KOPT-K1 (cell line): ENCODE measurements at regions not wholly inside any gene's neighbourhood (a gene's known extent, or its start where the extent isn't known, plus 50 kb on each side); places are given as distances from the start of the nearest gene placed in this dataset.
"Not testable (repeated sequence)": the region's sequence is repeated elsewhere in the genome, so short reads cannot be mapped to it uniquely, and the experiment has no call there.

ENCODE experiments used
- H3K27ac ChIP-seq: fragments of 200-600 bp; sonication (generic); 2 replicates; pipeline ENCODE4 v1.5.1; 2016; ENCODE audit warnings: antibody characterized with exemption, mild to moderate bottlenecking, low read depth, low read length; ENCODE audit not compliant: poor library complexity, severe bottlenecking
- H3K36me3 ChIP-seq: fragments of 200-600 bp; sonication (generic); 2 replicates; pipeline ENCODE4 v1.5.1; 2017; ENCODE audit warnings: antibody characterized with exemption, mild to moderate bottlenecking, low read length, moderate library complexity; ENCODE audit not compliant: insufficient read depth
- H3K9me3 ChIP-seq: fragments of 200-600 bp; sonication (generic); 2 replicates; pipeline ENCODE4 v1.5.1; 2017; ENCODE audit warnings: antibody characterized with exemption, low read length, mild to moderate bottlenecking; ENCODE audit not compliant: insufficient read depth, poor library complexity, severe bottlenecking

DNA sequence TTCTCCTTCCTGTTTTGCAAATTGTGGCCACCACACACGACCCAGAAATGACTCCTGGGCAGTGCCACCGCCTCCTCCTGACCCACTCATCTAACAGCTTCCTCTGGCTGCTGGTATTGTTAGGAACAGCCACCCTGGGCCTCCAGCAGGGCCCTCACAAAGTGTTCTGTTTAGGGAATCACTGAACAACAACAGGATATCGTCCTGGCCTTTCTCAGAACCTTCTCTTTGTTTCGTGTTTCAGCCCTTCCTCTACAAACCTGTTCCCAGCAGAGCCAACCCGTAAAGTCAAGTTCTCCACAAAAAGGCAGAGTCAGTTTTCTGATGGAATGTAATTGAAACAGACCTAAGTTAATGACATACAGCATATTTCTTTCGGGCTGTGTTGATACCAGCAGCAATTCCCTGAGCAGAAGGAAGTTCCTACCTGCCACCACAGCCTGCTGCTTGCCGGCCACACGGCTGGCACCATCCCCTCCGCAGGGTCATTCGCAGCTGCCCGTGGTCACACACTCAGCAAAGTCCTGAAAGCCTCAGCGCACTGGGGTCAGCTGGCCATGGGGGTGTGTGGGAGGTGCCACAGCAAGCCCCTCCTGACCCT lies 91.7 kb upstream of the PITRM1 start:
- H3K9me3 ChIP-seq: no peaks in the 10 kb centered on the region
- H3K27ac ChIP-seq: no peak overlapping the region
- no peaks in the 10 kb centered on the region for H3K36me3 ChIP-seq

DNA sequence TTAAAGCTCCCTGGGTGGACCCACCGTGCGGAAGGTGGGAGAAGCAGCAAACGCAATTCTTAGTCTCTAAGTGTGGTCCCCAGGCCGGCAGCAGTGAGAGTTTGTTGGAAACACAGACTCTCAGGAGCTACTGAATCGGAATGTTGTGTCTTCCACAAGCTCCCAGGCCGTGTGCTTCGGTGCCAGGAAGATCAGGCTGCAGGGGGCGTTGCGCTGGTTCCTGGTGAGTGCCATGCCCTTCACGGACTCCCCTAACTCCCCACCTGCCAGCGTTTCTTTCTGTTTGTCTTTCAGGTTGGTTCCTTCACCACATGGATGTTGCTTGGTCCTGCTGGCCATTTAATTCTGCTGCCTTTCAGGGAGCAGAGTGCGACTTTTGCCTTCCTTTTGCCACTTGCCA lies 91.2 kb upstream of the PITRM1 start:
- H3K36me3 ChIP-seq: no peaks in the 10 kb centered on the region
- no peak overlapping the region for H3K27ac ChIP-seq

GRCh38 chr10:3263082-3263481 lies 90.5 kb upstream of the PITRM1 start:
- Histone ChIP-seq H3K9me3 (no peaks in the 10 kb centered on the region), H3K36me3 (no peaks in the 10 kb centered on the region), H3K27ac (no peak overlapping the region)

More for the DNA sequence above, 91.2 kb upstream of the PITRM1 start:
- no peaks in the 10 kb centered on the region for H3K9me3 ChIP-seq

- Histone ChIP-seq H3K36me3 (no peaks in the 10 kb centered on the region), H3K27ac (no peak overlapping the region), H3K9me3 (no peaks in the 10 kb centered on the region)
Measured at GRCh38 chr10:3261921-3262320, 89.3 kb upstream of the PITRM1 start.

- Histone ChIP-seq H3K9me3 (no peaks in the 10 kb centered on the region), H3K36me3 (no peaks in the 10 kb centered on the region), H3K27ac (no peak overlapping the region)
Measured at GRCh38 chr10:3260066-3260834, 87.7 kb upstream of the PITRM1 start.

DNA sequence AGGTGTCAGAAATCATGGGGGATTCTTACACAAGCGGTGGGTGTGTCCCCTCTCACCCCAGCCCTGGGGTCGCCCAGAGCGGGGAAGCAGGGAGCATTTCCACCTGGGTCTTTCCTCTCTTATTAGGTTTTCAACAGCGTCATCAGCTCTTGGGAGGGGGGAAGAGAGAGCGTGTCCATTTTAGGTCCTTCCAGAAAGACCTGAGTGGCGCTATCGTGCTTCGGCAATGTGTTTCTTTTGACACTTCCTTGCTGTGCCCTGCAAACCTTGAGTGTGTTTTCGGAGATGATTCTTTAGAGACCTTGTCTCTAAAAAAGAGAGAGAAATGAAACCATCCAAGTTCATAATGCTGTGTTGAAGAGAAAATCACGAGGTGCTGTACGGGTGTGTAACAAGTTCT lies 86.9 kb upstream of the PITRM1 start:
- no peak overlapping the region for H3K27ac ChIP-seq
- H3K9me3 ChIP-seq: no peaks in the 10 kb centered on the region
- H3K36me3 ChIP-seq: no peaks in the 10 kb centered on the region

GRCh38 chr10:3258394-3258793 lies 85.8 kb upstream of the PITRM1 start:
- Histone ChIP-seq H3K27ac (no peak overlapping the region), H3K36me3 (no peaks in the 10 kb centered on the region), H3K9me3 (no peaks in the 10 kb centered on the region)

- H3K36me3 ChIP-seq: no peaks in the 10 kb centered on the region
- H3K27ac ChIP-seq: no peak overlapping the region
- H3K9me3 ChIP-seq: no peaks in the 10 kb centered on the region
Measured at GRCh38 chr10:3255616-3256015, 83.0 kb upstream of the PITRM1 start.

DNA sequence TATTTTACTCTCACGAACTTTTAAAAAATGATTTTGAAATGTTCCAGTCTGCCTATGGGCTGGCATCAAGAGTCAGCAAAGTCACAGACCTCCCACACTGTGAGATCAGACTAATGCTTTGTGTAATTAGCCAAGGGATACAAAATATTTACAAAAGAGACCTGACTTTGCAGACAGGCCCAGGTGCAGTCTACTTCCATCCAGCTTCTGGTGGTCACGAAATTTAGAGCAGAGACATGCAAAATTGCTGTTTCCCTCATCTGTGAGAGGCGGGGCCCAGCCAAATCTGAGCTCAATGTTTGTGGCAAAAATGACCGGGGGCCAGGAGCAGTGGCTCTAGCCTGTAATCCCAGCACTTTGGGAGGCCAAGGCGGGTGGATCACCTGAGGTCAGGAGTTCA lies 82.5 kb upstream of the PITRM1 start:
- H3K36me3 ChIP-seq: no peaks in the 10 kb centered on the region

DNA sequence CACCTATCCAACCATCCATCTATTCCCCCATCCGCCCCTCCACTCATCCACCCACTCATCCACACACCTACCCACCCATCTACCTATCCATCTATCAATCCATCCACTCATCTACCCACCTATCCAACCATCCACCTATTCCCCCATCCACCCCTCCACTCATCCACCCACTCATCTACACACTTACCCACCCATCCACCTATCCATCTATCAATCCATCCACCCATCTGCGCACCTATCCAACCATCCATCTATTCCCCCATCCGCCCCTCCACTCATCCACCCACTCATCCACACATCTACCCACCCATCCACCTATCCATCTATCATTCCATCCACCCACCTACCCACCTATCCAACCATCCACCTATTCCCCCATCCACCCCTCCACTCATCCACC lies 81.4 kb upstream of the PITRM1 start:
- H3K9me3 ChIP-seq, H3K36me3 ChIP-seq, H3K27ac ChIP-seq: not testable (repeated sequence)

More for the DNA sequence above, 82.5 kb upstream of the PITRM1 start:
- no peak overlapping the region for H3K27ac ChIP-seq
- no peaks in the 10 kb centered on the region for H3K9me3 ChIP-seq

GRCh38 chr10:3251172-3251571 lies 78.6 kb upstream of the PITRM1 start:
- no peak overlapping the region for H3K27ac ChIP-seq
- H3K9me3 ChIP-seq: no peaks in the 10 kb centered on the region
- no peaks in the 10 kb centered on the region for H3K36me3 ChIP-seq

- H3K27ac ChIP-seq: no peak overlapping the region
Measured at GRCh38 chr10:3249307-3249889, 76.8 kb upstream of the PITRM1 start.

DNA sequence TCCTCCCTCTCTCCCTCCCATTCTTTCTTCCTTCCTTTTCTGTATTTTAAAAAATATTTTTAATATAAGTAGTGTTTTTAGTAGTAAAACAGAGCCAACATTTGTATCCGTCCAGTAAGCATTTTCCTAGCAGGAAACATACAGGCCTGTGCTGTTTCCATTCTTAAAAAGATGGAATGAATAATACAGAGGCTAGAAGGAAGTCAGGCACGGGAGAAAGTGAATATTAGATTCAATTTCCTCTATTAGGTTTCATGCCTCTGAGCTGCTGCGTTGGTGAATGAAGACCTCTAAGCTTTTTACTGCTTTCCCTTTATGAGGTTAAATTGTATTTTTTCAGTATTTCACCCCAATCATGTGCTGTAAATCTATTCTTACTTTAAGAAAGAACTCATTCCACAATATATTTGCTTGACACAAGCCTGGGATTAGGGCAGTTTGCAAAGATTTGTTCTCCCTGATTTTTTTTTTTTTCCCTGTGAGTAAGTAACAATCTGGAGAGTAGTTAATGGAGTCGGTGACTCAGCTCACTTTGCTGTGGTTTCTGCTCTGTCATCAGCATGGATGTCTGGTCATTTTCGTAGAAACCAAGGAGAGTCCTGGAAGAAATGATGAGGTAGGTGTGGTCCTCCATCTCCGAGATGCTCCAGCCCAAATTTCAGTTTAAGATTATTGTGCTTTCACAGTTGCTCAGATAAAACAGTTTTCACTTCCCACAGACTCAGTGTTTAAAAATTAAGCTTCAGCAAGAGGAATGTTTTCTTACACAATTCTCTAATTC lies 76.1 kb upstream of the PITRM1 start:
- no peaks in the 10 kb centered on the region for H3K36me3 ChIP-seq
- no peak overlapping the region for H3K27ac ChIP-seq
- no peaks in the 10 kb centered on the region for H3K9me3 ChIP-seq

More at GRCh38 chr10:3249307-3249889, 76.8 kb upstream of the PITRM1 start:
- no peaks in the 10 kb centered on the region for H3K36me3 ChIP-seq
- H3K9me3 ChIP-seq: no peaks in the 10 kb centered on the region

GRCh38 chr10:3245395-3245794 lies 72.8 kb upstream of the PITRM1 start:
- Histone ChIP-seq H3K9me3 (no peaks in the 10 kb centered on the region), H3K27ac (no peak overlapping the region), H3K36me3 (no peaks in the 10 kb centered on the region)

- no peaks in the 10 kb centered on the region for H3K36me3 ChIP-seq
- H3K27ac ChIP-seq: no peak overlapping the region
- no peaks in the 10 kb centered on the region for H3K9me3 ChIP-seq
Measured at GRCh38 chr10:3241967-3242650, 69.5 kb upstream of the PITRM1 start.
